Medulla oblongata (tissue), 1 donor: ENCODE measurements at regions not wholly inside any gene's neighbourhood (a gene's known extent, or its start where the extent isn't known, plus 50 kb on each side); places are given as distances from the start of the nearest gene placed in this dataset.
"Not testable (repeated sequence)": the region's sequence is repeated elsewhere in the genome, so short reads cannot be mapped to it uniquely, and the experiment has no call there.

Experiments used
- DNase-seq: peaks from one replicate; pipeline ENCODE4 v3.0.0-alpha.2; 2015; ENCODE audit errors: extremely low spot score

GRCh38 chr3:59411186-59411585 lies 361.4 kb upstream of the CFAP20DC start:
- no peak for DNase-seq

GRCh38 chr3:59408047-59408624 lies 358.3 kb upstream of the CFAP20DC start:
- DNase-seq = no peak

- DNase-seq = no peak
Measured at GRCh38 chr3:59407425-59407824, 357.6 kb upstream of the CFAP20DC start.

GRCh38 chr3:59406943-59407342 lies 357.1 kb upstream of the CFAP20DC start:
- DNase-seq = no peak

- DNase-seq = no peak
Measured at GRCh38 chr3:59404851-59405250, 355.0 kb upstream of the CFAP20DC start.

GRCh38 chr3:59404064-59404463 lies 354.2 kb upstream of the CFAP20DC start:
- DNase-seq = no peak

GRCh38 chr3:59401924-59402323 lies 352.1 kb upstream of the CFAP20DC start:
- no peak for DNase-seq

GRCh38 chr3:59392116-59392515 lies 342.3 kb upstream of the CFAP20DC start:
- DNase-seq = no peak

GRCh38 chr3:59391131-59391530 lies 341.3 kb upstream of the CFAP20DC start:
- DNase-seq = no peak

GRCh38 chr3:59388555-59389270 lies 338.9 kb upstream of the CFAP20DC start:
- no peak for DNase-seq

GRCh38 chr3:59386165-59386564 lies 336.3 kb upstream of the CFAP20DC start:
- peak; percentile 37 for DNase-seq

- no peak for DNase-seq
Measured at GRCh38 chr3:59385547-59385946, 335.7 kb upstream of the CFAP20DC start.

GRCh38 chr3:59381282-59381681 lies 331.5 kb upstream of the CFAP20DC start:
- DNase-seq = no peak

- no peak for DNase-seq
Measured at GRCh38 chr3:59380146-59380545, 330.3 kb upstream of the CFAP20DC start.

GRCh38 chr3:59374818-59375211 lies 325.0 kb upstream of the CFAP20DC start:
- DNase-seq = peak; percentile 4

- DNase-seq = peak; percentile 8
Measured at GRCh38 chr3:59374091-59374817, 324.4 kb upstream of the CFAP20DC start.

- DNase-seq = no peak
Measured at GRCh38 chr3:59372346-59372745, 322.5 kb upstream of the CFAP20DC start.

GRCh38 chr3:59368900-59369675 lies 319.3 kb upstream of the CFAP20DC start:
- no peak for DNase-seq

GRCh38 chr3:59367150-59367549 lies 317.3 kb upstream of the CFAP20DC start:
- no peak for DNase-seq

GRCh38 chr3:59366218-59366617 lies 316.4 kb upstream of the CFAP20DC start:
- DNase-seq = no peak

GRCh38 chr3:59364496-59364895 lies 314.7 kb upstream of the CFAP20DC start:
- DNase-seq = no peak

GRCh38 chr3:59360312-59360711 lies 310.5 kb upstream of the CFAP20DC start:
- not testable (repeated sequence) for DNase-seq
